Liver (tissue), 3 donors: ENCODE measurements at regions not wholly inside any gene's neighbourhood (a gene's known extent, or its start where the extent isn't known, plus 50 kb on each side); places are given as distances from the start of the nearest gene placed in this dataset.

Experiments used
- CTCF ChIP-seq: fragments of 150-350 bp; IDR thresholded peaks from 2 replicates; pipeline ENCODE4 v1.5.1; 2017; ENCODE audit warnings: improper control_type of control experiment, low read depth, low read length; ENCODE audit not compliant: missing input control
- HNF4G ChIP-seq: IDR thresholded peaks from 2 replicates; pipeline ENCODE4 v1.6.1; 2016; ENCODE audit warnings: antibody characterized with exemption
- donor health status: healthy.
- donor health status: healthy.

GRCh38 chr16:73126525-73126853 is 78.6 kb upstream of the ZFHX3 start:
- TF ChIP-seq CTCF (no peak), HNF4G (no peak)
